Epithelial cell of proximal tubule (primary cell): ENCODE measurements at regions not wholly inside any gene's neighbourhood (a gene's known extent, or its start where the extent isn't known, plus 50 kb on each side); places are given as distances from the start of the nearest gene placed in this dataset.

Experiments used
- DNase-seq: peaks from one replicate; pipeline ENCODE4 v3.0.0-alpha.2; 2011; ENCODE audit warnings: low read depth
- H3K4me3 ChIP-seq: 2 replicates; pipeline ENCODE4 v1.5.1; 2011; ENCODE audit warnings: low read depth, mild to moderate bottlenecking, low read length
- TF ChIP-seq, protein P1 (sequence below): conservative IDR thresholded peaks from 2 replicates; pipeline ENCODE4 v1.5.1; 2012; ENCODE audit warnings: low read depth, mild to moderate bottlenecking, low read length

DNA sequence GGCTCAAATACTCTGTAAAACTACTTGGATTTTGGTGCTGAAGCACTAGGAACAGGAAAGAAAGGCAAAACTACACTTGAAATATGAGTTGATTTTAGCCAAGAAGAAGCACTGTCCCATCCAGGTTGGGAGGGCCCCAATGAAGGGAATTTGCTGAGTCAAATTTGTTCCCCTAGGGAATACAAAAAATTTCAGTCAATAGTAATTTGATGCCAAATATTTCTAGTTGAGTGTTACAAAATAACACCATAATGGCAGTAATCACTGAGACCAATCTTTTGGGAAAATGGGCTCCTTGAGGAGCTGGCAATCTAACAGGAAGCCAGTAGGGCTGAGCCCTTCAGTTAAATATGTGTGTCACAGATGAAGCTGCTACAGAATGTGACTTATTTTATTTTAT is 896.9 kb downstream of the DIPK2A start:
- TF ChIP-seq, protein P1, sequence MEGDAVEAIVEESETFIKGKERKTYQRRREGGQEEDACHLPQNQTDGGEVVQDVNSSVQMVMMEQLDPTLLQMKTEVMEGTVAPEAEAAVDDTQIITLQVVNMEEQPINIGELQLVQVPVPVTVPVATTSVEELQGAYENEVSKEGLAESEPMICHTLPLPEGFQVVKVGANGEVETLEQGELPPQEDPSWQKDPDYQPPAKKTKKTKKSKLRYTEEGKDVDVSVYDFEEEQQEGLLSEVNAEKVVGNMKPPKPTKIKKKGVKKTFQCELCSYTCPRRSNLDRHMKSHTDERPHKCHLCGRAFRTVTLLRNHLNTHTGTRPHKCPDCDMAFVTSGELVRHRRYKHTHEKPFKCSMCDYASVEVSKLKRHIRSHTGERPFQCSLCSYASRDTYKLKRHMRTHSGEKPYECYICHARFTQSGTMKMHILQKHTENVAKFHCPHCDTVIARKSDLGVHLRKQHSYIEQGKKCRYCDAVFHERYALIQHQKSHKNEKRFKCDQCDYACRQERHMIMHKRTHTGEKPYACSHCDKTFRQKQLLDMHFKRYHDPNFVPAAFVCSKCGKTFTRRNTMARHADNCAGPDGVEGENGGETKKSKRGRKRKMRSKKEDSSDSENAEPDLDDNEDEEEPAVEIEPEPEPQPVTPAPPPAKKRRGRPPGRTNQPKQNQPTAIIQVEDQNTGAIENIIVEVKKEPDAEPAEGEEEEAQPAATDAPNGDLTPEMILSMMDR, result no peak

DNA sequence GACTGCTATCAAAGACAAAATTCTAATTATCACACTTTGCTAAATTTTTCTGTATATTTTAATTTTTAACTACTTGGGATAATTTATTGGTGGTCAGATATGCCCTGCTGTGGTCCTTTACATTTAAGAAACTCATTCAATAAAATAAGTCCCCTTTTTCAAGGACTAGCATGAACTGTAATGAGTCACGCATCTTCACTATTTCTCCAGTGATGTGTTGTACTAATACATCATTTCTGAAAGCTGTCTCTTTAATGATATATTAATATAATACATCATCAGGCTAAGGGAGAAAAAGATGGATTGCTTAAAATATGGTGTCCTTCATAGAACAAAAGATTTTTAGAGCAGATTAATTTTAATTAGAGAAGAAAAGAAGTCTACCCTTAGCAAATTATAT is 901.4 kb downstream of the DIPK2A start:
- TF ChIP-seq, protein P1, result no peak

More for the DNA sequence above, 896.9 kb downstream of the DIPK2A start:
- H3K4me3 ChIP-seq, result no peak overlapping the region
- DNase-seq, result no peak

DNA sequence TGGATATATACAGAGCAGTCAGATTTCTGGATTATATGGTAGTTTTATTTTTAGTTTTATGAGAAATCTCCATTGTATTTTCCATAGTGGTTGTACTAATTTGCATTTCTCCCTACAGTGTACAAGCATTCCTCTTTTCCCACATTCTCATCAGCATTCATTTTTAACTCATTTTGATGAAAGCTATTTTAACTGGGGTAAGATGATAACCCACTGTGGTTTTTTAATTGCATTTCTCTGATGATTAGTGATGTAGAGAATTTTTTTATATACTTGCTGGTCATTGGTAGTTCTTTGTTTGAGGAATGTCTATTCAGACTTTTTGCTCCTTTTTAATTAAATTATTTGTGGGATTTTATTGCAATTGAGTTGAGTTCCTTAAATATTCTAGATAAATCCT is 903.6 kb downstream of the DIPK2A start:
- no peak overlapping the region for H3K4me3 ChIP-seq
- TF ChIP-seq, protein P1, result no peak
- no peak for DNase-seq

More for the DNA sequence above, 901.4 kb downstream of the DIPK2A start:
- no peak for DNase-seq
- no peak overlapping the region for H3K4me3 ChIP-seq

DNA sequence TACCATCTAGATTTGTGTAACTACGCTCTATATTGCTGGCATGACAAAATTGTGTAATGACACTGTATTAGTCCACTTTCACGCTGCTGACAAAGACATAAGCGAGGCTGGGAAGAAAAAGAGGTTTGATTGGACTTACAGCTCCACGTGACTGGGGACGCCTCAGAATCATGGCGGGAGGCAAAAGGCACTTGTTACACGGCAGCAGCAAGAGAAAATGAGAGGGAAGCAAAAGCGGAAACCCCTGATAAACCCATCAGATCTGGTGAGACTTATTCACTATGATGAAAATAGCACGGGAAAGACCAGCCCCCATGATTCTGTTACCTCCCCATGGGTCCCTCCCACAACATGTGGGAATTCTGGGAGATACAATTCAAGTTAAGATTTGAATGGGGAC is 905.7 kb downstream of the DIPK2A start:
- no peak for DNase-seq
- TF ChIP-seq, protein P1, result no peak
- H3K4me3 ChIP-seq, result no peak overlapping the region

DNA sequence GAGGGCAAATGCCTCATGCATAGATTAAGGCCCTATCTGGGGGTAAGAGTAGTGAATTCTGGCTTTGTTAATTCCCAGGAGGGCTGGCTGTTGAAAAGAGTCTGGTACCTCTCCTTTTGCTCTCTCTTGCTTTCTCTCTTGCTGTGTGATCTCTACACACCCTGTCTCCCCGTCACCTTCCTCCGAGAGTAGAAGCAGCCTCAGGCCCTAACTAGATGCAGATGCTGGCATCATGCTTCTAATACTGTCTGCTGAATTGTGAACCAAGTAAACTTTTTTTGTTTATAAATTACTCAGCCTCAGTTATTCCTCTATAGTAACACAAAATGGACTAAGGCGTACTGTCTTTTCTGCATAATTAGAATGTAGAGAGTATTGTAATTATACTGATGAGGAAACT is 908.1 kb downstream of the DIPK2A start:
- TF ChIP-seq, protein P1, result no peak
- no peak overlapping the region for H3K4me3 ChIP-seq

DNA sequence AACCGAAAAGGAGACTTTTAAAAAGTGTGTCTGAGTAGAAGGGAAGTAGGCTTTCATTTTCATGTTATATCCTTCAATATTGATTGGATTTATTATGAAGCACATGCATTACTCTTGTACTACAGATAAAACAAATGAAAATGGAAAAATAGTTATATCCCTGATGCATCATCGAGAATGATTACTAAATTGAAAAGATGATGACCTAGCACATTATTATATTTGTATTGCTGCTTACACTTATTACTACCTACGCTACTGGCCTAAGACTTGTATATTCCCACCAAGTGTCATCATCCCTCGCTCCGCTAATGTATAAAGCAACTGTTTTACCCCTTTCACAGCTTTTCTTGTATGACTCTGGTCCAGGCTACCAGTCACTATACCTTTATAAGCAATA is 922.4 kb downstream of the DIPK2A start:
- DNase-seq, result no peak
- TF ChIP-seq, protein P1, result no peak
- no peak overlapping the region for H3K4me3 ChIP-seq

More for the DNA sequence above, 908.1 kb downstream of the DIPK2A start:
- DNase-seq, result no peak

DNA sequence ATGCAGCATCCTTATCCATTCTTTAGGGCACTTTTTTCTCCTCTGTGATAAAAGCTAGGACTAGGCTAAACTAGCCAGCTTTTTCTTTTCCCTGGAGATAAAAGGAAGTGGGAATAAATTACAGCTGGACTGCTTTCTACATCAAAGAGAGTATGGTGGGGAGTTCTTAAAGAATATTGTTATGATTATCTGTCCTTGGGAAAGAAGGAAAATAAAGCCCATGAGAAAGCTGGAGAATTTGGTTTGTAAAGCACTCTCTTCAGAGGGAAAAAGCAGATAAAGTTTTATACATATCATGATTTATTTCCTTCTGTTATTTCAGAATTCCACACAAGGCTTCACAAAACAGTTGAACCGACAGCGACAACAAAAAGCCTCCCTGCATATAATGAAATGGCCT is 923.0 kb downstream of the DIPK2A start:
- no peak overlapping the region for H3K4me3 ChIP-seq
- DNase-seq, result no peak
- TF ChIP-seq, protein P1, result no peak
